CD4-positive, CD25-positive, alpha-beta regulatory T cell (primary cell): ENCODE measurements at regions not wholly inside any gene's neighbourhood (a gene's known extent, or its start where the extent isn't known, plus 50 kb on each side); places are given as distances from the start of the nearest gene placed in this dataset.
A peak's percentile ranks its signal among the peaks of the same experiment; 100 is the strongest.

Experiments used
- ATAC-seq, 2 donors: fragments of 150-1000 bp; cut with Tn5 transposase; one replicate each; pipeline ENCODE4 v1.10.0; 2021; ENCODE audit warnings: low read depth in 2 of 2, moderate number of reproducible peaks in 2 of 2, moderate library complexity in 1 of 2
- DNase-seq, 3 donors: peaks; one replicate each; pipeline versions ENCODE4 v3.0.0 to v3.0.0-alpha.2; 2012 to 2022; ENCODE audit warnings: mixed read lengths in 1 of 3
- H3K27ac ChIP-seq: one replicate; pipeline ENCODE4 v1.7.0; 2013; ENCODE audit warnings: mild to moderate bottlenecking, low read length; ENCODE audit not compliant: insufficient read depth, poor library complexity, severe bottlenecking
- H3K27me3 ChIP-seq: one replicate; pipeline ENCODE4 v1.7.0; 2013; ENCODE audit warnings: low read length; ENCODE audit not compliant: control insufficient read depth, insufficient read depth
- H3K36me3 ChIP-seq: one replicate; pipeline ENCODE4 v1.7.0; 2013; ENCODE audit warnings: mild to moderate bottlenecking, low read length, moderate library complexity; ENCODE audit not compliant: control insufficient read depth, insufficient read depth
- H3K4me1 ChIP-seq: 2 replicates; pipeline ENCODE4 v1.7.0; 2013; ENCODE audit warnings: mild to moderate bottlenecking, low read length; ENCODE audit not compliant: insufficient read depth, control insufficient read depth, poor library complexity, severe bottlenecking
- H3K4me3 ChIP-seq: one replicate; pipeline ENCODE4 v1.7.0; 2013; ENCODE audit warnings: low read depth, mild to moderate bottlenecking, low read length, moderate library complexity
- H3K9me3 ChIP-seq, 2 experiments: 1 replicate in 1 of 2; 2 replicates in 1 of 2; pipeline ENCODE4 v1.7.0; 2013; ENCODE audit warnings: low read length in 2 of 2, mild to moderate bottlenecking in 1 of 2, moderate library complexity in 1 of 2; ENCODE audit not compliant: control insufficient read depth in 2 of 2
- H3K27ac Mint-ChIP-seq, 3 donors: one replicate each; pipeline ENCODE4 v1.8.0; 2020 to 2022; ENCODE audit warnings: mild to moderate bottlenecking in 3 of 3, mixed read lengths in 3 of 3, moderate library complexity in 2 of 3
- H3K27me3 Mint-ChIP-seq: one replicate; pipeline ENCODE4 v1.8.0; 2022; ENCODE audit warnings: mild to moderate bottlenecking, mixed read lengths
- H3K36me3 Mint-ChIP-seq: one replicate; pipeline ENCODE4 v1.8.0; 2020; ENCODE audit warnings: mixed read lengths
- H3K4me1 Mint-ChIP-seq, 4 donors: one replicate each; pipeline ENCODE4 v1.8.0; 2020 to 2022; ENCODE audit warnings: mixed read lengths in 4 of 4, mild to moderate bottlenecking in 1 of 4
- H3K4me3 Mint-ChIP-seq, 4 donors: one replicate each; pipeline ENCODE4 v1.8.0; 2020 to 2022; ENCODE audit warnings: mild to moderate bottlenecking in 4 of 4, mixed read lengths in 4 of 4, moderate library complexity in 3 of 4
- H3K9me3 Mint-ChIP-seq, 7 donors: one replicate each; pipeline ENCODE4 v1.8.0; 2020 to 2022; ENCODE audit warnings: mixed read lengths in 7 of 7, mild to moderate bottlenecking in 3 of 7, moderate library complexity in 2 of 7

- no peak overlapping the region for H3K27ac ChIP-seq
- no peak overlapping the region for H3K4me3 ChIP-seq
- Mint-ChIP-seq H3K4me1 (no peaks in the 10 kb centered on the region), H3K27me3 (no peaks in the 10 kb centered on the region), H3K36me3 (no peaks in the 10 kb centered on the region), H3K9me3 (no peaks in the 10 kb centered on the region), H3K27ac (peak overlapping the region in 1 of 3 donors; percentile 30), H3K4me3 (no peak overlapping the region)
- H3K36me3 ChIP-seq = no peaks in the 10 kb centered on the region
- ATAC-seq (no peak), DNase-seq (no peak)
- H3K27me3 ChIP-seq = no peaks in the 10 kb centered on the region
- H3K4me1 ChIP-seq = no peaks in the 10 kb centered on the region
- H3K9me3 ChIP-seq = no peaks in the 10 kb centered on the region
Measured at GRCh38 chr20:24166123-24166381, 177.5 kb upstream of the GGTLC1 start.

GRCh38 chr20:24165301-24166122 is 176.9 kb upstream of the GGTLC1 start:
- Mint-ChIP-seq H3K27me3 (no peaks in the 10 kb centered on the region), H3K4me3 (no peak overlapping the region)

GRCh38 chr20:24164360-24164759 is 175.8 kb upstream of the GGTLC1 start:
- no peaks in the 10 kb centered on the region for H3K36me3 ChIP-seq
- no peak overlapping the region for H3K27ac ChIP-seq
- Mint-ChIP-seq H3K4me1 (no peaks in the 10 kb centered on the region), H3K4me3 (no peak overlapping the region), H3K27me3 (no peaks in the 10 kb centered on the region), H3K9me3 (no peaks in the 10 kb centered on the region), H3K36me3 (no peaks in the 10 kb centered on the region), H3K27ac (no peak overlapping the region)
- H3K27me3 ChIP-seq = no peaks in the 10 kb centered on the region
- no peaks in the 10 kb centered on the region for H3K9me3 ChIP-seq
- peak in 1 of 3 donors; percentile 13 for DNase-seq
- H3K4me3 ChIP-seq = no peak overlapping the region
- H3K4me1 ChIP-seq = no peaks in the 10 kb centered on the region
- ATAC-seq = no peak

More at GRCh38 chr20:24165301-24166122, 176.9 kb upstream of the GGTLC1 start:
- ATAC-seq (no peak), DNase-seq (no peak)
- Mint-ChIP-seq H3K36me3 (no peaks in the 10 kb centered on the region), H3K27ac (peak overlapping the region in 1 of 3 donors; percentile 30), H3K4me1 (no peaks in the 10 kb centered on the region), H3K9me3 (no peaks in the 10 kb centered on the region)
- Histone ChIP-seq H3K4me1 (no peaks in the 10 kb centered on the region), H3K9me3 (no peaks in the 10 kb centered on the region), H3K27ac (no peak overlapping the region), H3K36me3 (no peaks in the 10 kb centered on the region), H3K4me3 (no peak overlapping the region), H3K27me3 (no peaks in the 10 kb centered on the region)

DNA sequence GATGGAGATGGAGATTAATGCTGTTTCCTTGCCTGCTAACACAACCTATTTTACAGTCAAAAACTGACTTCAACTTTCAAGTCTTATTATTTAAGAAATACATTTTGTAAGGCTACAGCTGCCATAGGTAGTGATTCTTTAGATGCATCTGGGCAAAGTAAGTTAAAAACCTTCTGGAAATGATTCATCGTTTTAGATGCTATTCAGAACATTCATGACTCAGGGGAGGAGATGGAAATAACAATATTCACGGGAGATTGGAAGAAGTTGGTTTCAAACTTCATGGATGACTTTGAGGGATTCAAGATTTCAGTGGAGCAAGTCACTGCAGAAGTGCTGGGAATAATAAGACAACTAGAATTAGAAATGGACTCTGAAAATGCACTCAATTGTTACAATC is 174.9 kb upstream of the GGTLC1 start:
- Histone ChIP-seq H3K27me3 (no peaks in the 10 kb centered on the region), H3K4me1 (no peaks in the 10 kb centered on the region), H3K36me3 (no peaks in the 10 kb centered on the region), H3K9me3 (no peaks in the 10 kb centered on the region), H3K4me3 (no peak overlapping the region), H3K27ac (no peak overlapping the region)
- no peaks in the 10 kb centered on the region for H3K4me1 Mint-ChIP-seq
- H3K36me3 Mint-ChIP-seq = no peaks in the 10 kb centered on the region
- no peaks in the 10 kb centered on the region for H3K9me3 Mint-ChIP-seq
- DNase-seq = no peak
- no peak overlapping the region for H3K27ac Mint-ChIP-seq
- H3K27me3 Mint-ChIP-seq = no peaks in the 10 kb centered on the region
- no peak for ATAC-seq
- no peak overlapping the region for H3K4me3 Mint-ChIP-seq

GRCh38 chr20:24160563-24161281 is 172.1 kb upstream of the GGTLC1 start:
- no peaks in the 10 kb centered on the region for H3K4me1 Mint-ChIP-seq
- Histone ChIP-seq H3K36me3 (no peaks in the 10 kb centered on the region), H3K27me3 (no peaks in the 10 kb centered on the region), H3K9me3 (no peaks in the 10 kb centered on the region), H3K4me3 (no peak overlapping the region), H3K27ac (no peak overlapping the region), H3K4me1 (no peaks in the 10 kb centered on the region)
- H3K9me3 Mint-ChIP-seq = no peaks in the 10 kb centered on the region
- peak overlapping the region in 1 of 4 donors; percentile 9 for H3K4me3 Mint-ChIP-seq
- no peaks in the 10 kb centered on the region for H3K36me3 Mint-ChIP-seq
- peak in 1 of 3 donors; percentile 23 for DNase-seq
- ATAC-seq = no peak
- peaks cover 5% of the 10 kb centered on the region for H3K27me3 Mint-ChIP-seq
- no peak overlapping the region for H3K27ac Mint-ChIP-seq

DNA sequence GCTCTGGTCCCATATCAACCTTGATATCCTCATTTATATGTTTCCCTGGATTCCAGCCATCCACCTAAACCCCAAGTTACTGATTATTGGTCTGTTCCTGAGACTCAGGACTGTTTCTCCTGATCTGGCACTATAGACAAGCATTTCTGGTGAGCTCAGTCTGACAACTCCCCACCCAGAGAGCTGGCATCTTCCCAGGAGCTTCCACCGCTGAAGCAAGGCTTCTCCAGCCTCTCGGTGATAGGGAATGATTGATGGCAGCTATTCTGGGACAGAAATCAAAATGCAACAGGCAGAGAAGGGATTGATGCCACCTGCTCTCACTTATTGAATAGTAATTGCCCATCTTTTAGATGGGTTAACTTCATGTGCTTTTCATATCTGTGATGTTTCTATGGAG is 169.7 kb upstream of the GGTLC1 start:
- DNase-seq (no peak), ATAC-seq (no peak)
- Mint-ChIP-seq H3K36me3 (no peaks in the 10 kb centered on the region), H3K4me1 (no peaks in the 10 kb centered on the region), H3K4me3 (no peak overlapping the region), H3K9me3 (no peaks in the 10 kb centered on the region), H3K27ac (no peak overlapping the region), H3K27me3 (peaks cover 10% of the 10 kb centered on the region)
- no peaks in the 10 kb centered on the region for H3K36me3 ChIP-seq
- no peaks in the 10 kb centered on the region for H3K4me1 ChIP-seq
- H3K27ac ChIP-seq = no peak overlapping the region
- H3K4me3 ChIP-seq = no peak overlapping the region
- H3K9me3 ChIP-seq = no peaks in the 10 kb centered on the region
- no peaks in the 10 kb centered on the region for H3K27me3 ChIP-seq

DNA sequence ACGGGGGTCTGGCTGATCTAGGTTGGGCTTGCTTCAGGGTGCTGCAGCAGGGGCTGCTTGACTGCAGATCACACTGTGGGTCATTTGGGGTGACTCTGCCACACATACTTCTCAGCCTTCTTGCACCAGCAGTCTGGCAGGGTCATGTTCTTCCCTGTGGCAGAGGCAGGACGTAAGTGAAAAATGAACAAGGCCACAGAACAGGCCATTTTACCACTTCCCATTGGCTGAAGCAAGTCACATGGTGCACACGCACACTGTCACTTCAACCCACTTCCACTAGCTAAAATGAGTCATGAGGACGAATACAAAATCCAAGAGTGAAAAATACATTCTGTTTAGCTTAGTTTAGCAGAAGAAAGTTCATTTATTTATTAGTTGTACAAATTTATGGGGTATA is 168.6 kb upstream of the GGTLC1 start:
- Histone ChIP-seq H3K27ac (no peak overlapping the region), H3K27me3 (no peaks in the 10 kb centered on the region), H3K36me3 (no peaks in the 10 kb centered on the region), H3K4me3 (no peak overlapping the region), H3K9me3 (no peaks in the 10 kb centered on the region), H3K4me1 (no peaks in the 10 kb centered on the region)
- Mint-ChIP-seq H3K27me3 (peaks cover 10% of the 10 kb centered on the region), H3K4me1 (no peaks in the 10 kb centered on the region), H3K27ac (no peak overlapping the region), H3K9me3 (no peaks in the 10 kb centered on the region), H3K36me3 (no peaks in the 10 kb centered on the region), H3K4me3 (no peak overlapping the region)
- ATAC-seq (no peak), DNase-seq (peak in 1 of 3 donors; percentile 16)
